DND-41 (cell line): ENCODE measurements at regions not wholly inside any gene's neighbourhood (a gene's known extent, or its start where the extent isn't known, plus 50 kb on each side); places are given as distances from the start of the nearest gene placed in this dataset.

Experiments
- ATAC-seq: fragments of 200-7000 bp; cut with Tn5 transposase; 3 replicates; pipeline ENCODE4 v1.9.1; 2021; ENCODE audit warnings: low read depth; ENCODE audit not compliant: insufficient read depth
- DNase-seq: peaks from one replicate; pipeline ENCODE4 v3.0.0-alpha.2; 2020
- H2AFZ ChIP-seq: 2 replicates; pipeline ENCODE4 v1.6.0; 2012; ENCODE audit warnings: low read depth, low read length
- H3K27ac ChIP-seq: 2 replicates; pipeline ENCODE4 v1.5.1; 2012; ENCODE audit warnings: low read length, inconsistent platforms
- H3K27me3 ChIP-seq: fragments of 200-600 bp; sonication (generic); 2 replicates; pipeline ENCODE4 v1.6.0; 2012; ENCODE audit warnings: low read length, mild to moderate bottlenecking, inconsistent platforms; ENCODE audit not compliant: insufficient read depth, poor library complexity
- H3K36me3 ChIP-seq: 2 replicates; pipeline ENCODE4 v1.5.1; 2012; ENCODE audit warnings: low read length, inconsistent platforms; ENCODE audit not compliant: insufficient read depth
- H3K4me1 ChIP-seq: 2 replicates; pipeline ENCODE4 v1.5.1; 2012; ENCODE audit warnings: mild to moderate bottlenecking, low read length; ENCODE audit not compliant: insufficient read depth
- H3K4me2 ChIP-seq: 2 replicates; pipeline ENCODE4 v1.6.0; 2012; ENCODE audit warnings: mild to moderate bottlenecking, moderate library complexity, low read length, inconsistent platforms; ENCODE audit not compliant: insufficient read depth
- H3K4me3 ChIP-seq, 2 experiments: fragments of 200-600 bp in 1 of 2; shearing (Covaris generic) in 1 of 2; 2 replicates each; pipeline ENCODE4 v1.5.1; 2012 to 2016; ENCODE audit warnings: inconsistent platforms in 2 of 2, low read length in 2 of 2, mild to moderate bottlenecking in 2 of 2, low read depth in 1 of 2, moderate library complexity in 1 of 2
- H3K79me2 ChIP-seq: 2 replicates; pipeline ENCODE4 v1.6.0; 2012; ENCODE audit warnings: low read length, inconsistent platforms; ENCODE audit not compliant: insufficient read depth
- H3K9ac ChIP-seq: 2 replicates; pipeline ENCODE4 v1.6.0; 2012; ENCODE audit warnings: low read depth, mild to moderate bottlenecking, inconsistent platforms, low read length, moderate library complexity
- H3K9me3 ChIP-seq: 2 replicates; pipeline ENCODE4 v1.5.1; 2012; ENCODE audit warnings: low read length, moderate library complexity, mild to moderate bottlenecking, inconsistent platforms; ENCODE audit not compliant: insufficient read depth, severe bottlenecking
- H4K20me1 ChIP-seq: 2 replicates; pipeline ENCODE4 v1.6.0; 2012; ENCODE audit warnings: low read length; ENCODE audit not compliant: insufficient read depth
- EZH2 ChIP-seq: IDR thresholded peaks from 3 replicates; pipeline ENCODE4 v1.6.1; 2012; ENCODE audit warnings: borderline replicate concordance, low read depth, mild to moderate bottlenecking, moderate library complexity, low read length, inconsistent platforms; ENCODE audit not compliant: severe bottlenecking
- TF ChIP-seq, protein P1 (sequence below): IDR thresholded peaks from 2 replicates; pipeline ENCODE4 v1.5.1; 2012; ENCODE audit warnings: borderline replicate concordance, low read length, moderate library complexity, mild to moderate bottlenecking; ENCODE audit not compliant: poor library complexity, severe bottlenecking; ENCODE audit errors: extremely low read depth

DNA sequence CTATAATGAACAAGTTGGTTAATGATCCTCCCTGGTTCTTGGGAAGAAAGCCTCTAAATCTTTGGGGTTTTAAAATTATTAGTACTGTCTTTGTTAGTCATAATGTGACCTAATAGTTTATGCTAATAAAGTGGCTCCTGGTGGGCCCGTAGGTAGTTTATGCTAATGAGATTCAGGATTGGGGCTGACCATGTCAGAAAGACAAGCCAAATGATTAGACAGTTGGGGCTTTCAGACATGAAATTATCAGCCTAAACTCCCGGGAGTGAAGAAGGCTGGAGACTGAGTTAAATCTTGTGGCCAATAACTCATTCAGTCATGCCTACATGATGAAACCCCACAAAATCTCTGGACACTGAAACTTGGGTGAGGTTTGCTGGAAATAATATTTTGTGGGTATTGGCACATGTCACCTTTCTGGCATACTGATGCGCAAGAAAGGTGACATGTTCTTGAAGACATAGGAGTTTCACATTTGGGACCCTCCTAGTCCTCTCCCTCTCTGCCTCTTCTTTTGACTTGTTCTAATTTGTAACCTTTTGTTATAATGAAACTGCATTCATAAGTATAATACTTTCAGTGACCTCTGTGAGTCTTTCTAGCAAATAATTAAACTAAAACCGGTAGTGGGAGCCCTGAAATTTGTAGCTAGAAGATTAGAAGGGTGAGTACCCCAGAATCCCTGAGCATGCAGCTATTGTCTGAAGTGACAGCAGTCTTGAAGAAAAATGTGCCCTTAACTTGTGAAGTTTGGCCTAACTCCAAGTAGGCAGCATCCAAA is 196.8 kb upstream of the FSTL5 start:
- H3K27me3 ChIP-seq, result no peaks in the 10 kb centered on the region
- ATAC-seq (no peak), DNase-seq (no peak)
- no peak overlapping the region for H3K27ac ChIP-seq
- no peaks in the 10 kb centered on the region for H3K4me1 ChIP-seq
- no peak for TF ChIP-seq EZH2
- TF ChIP-seq, protein P1, sequence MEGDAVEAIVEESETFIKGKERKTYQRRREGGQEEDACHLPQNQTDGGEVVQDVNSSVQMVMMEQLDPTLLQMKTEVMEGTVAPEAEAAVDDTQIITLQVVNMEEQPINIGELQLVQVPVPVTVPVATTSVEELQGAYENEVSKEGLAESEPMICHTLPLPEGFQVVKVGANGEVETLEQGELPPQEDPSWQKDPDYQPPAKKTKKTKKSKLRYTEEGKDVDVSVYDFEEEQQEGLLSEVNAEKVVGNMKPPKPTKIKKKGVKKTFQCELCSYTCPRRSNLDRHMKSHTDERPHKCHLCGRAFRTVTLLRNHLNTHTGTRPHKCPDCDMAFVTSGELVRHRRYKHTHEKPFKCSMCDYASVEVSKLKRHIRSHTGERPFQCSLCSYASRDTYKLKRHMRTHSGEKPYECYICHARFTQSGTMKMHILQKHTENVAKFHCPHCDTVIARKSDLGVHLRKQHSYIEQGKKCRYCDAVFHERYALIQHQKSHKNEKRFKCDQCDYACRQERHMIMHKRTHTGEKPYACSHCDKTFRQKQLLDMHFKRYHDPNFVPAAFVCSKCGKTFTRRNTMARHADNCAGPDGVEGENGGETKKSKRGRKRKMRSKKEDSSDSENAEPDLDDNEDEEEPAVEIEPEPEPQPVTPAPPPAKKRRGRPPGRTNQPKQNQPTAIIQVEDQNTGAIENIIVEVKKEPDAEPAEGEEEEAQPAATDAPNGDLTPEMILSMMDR, result no peak
- no peaks in the 10 kb centered on the region for H3K9me3 ChIP-seq
- no peak overlapping the region for H3K4me2 ChIP-seq
- no peaks in the 10 kb centered on the region for H4K20me1 ChIP-seq
- no peaks in the 10 kb centered on the region for H3K79me2 ChIP-seq
- no peaks in the 10 kb centered on the region for H3K36me3 ChIP-seq
- no peak overlapping the region for H2AFZ ChIP-seq
- no peak overlapping the region for H3K9ac ChIP-seq
- H3K4me3 ChIP-seq, result no peak overlapping the region

DNA sequence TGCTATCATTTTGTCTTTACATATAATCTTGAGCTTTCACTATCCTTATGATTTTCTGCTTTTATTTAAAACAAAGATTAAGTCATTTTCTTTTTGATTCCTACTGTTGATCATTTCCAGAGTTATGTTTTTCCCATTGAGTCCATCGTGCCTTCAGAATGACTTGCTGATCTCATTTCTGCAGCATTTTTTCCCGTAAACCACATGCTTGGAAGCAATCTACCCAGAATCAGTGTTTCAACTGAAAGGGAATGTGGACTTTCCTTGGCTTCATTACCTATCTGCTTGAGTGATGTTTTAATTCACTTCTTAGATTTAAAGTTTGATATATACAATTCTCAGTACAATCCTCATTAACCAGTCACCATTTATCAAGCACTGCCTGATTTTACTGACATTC is 192.4 kb upstream of the FSTL5 start:
- no peak overlapping the region for H2AFZ ChIP-seq
- no peak overlapping the region for H3K27ac ChIP-seq
- no peak overlapping the region for H3K4me2 ChIP-seq
- H3K9ac ChIP-seq, result no peak overlapping the region
- H3K79me2 ChIP-seq, result no peaks in the 10 kb centered on the region
- no peaks in the 10 kb centered on the region for H3K4me1 ChIP-seq
- H3K4me3 ChIP-seq, result no peak overlapping the region
- H3K27me3 ChIP-seq, result no peaks in the 10 kb centered on the region
- TF ChIP-seq, protein P1, result no peak
- TF ChIP-seq EZH2, result no peak
- no peaks in the 10 kb centered on the region for H3K9me3 ChIP-seq
- H4K20me1 ChIP-seq, result no peaks in the 10 kb centered on the region
- DNase-seq, result no peak
- no peaks in the 10 kb centered on the region for H3K36me3 ChIP-seq
- ATAC-seq, result no peak

DNA sequence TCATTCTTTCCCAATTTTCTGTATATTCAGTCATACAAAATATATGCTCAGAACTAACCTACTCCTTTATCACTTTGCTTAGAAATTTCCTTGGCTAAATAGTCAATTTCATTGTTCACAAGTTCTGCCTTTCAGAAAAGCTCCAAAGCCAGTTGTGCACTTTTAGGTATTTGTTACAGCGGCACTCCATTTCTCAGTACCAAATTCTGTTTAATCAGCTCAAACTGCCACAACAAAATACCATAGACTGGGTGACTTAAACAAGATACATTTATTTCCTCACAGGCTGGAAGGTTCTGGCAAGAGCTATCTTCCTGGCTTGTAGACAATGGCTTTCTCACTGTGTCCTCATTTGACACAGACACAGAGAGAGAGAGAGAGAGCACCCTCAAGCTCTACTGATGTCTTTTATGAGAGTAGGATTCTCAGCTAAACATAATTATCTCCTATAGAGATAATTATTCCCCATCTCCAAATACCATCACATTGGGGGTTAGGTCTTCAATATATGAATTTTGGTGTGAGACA is 188.8 kb upstream of the FSTL5 start:
- Histone ChIP-seq H3K9ac (no peak overlapping the region), H3K27me3 (no peaks in the 10 kb centered on the region), H3K4me3 (no peak overlapping the region), H3K27ac (no peak overlapping the region), H3K4me1 (no peaks in the 10 kb centered on the region), H3K79me2 (no peaks in the 10 kb centered on the region), H2AFZ (no peak overlapping the region), H4K20me1 (no peaks in the 10 kb centered on the region), H3K9me3 (no peaks in the 10 kb centered on the region), H3K4me2 (no peak overlapping the region), H3K36me3 (no peaks in the 10 kb centered on the region)
- no peak for ATAC-seq
- TF ChIP-seq EZH2, result no peak
- TF ChIP-seq, protein P1, result no peak
- no peak for DNase-seq
